Fibroblast of mammary gland (primary cell): ENCODE measurements at regions not wholly inside any gene's neighbourhood (a gene's known extent, or its start where the extent isn't known, plus 50 kb on each side); places are given as distances from the start of the nearest gene placed in this dataset.
"Not testable (repeated sequence)": the region's sequence is repeated elsewhere in the genome, so short reads cannot be mapped to it uniquely, and the experiment has no call there.

ENCODE experiments used
- DNase-seq: peaks from one replicate; pipeline ENCODE4 v3.0.0-alpha.2; 2010; ENCODE audit warnings: low read depth
- H3K4me3 ChIP-seq: 2 replicates; pipeline ENCODE4 v1.5.1; 2011; ENCODE audit warnings: low read depth, mild to moderate bottlenecking, low read length, moderate library complexity; ENCODE audit not compliant: control insufficient read depth
- CTCF ChIP-seq: conservative IDR thresholded peaks from 2 replicates; pipeline ENCODE4 v1.5.1; 2011; ENCODE audit warnings: low read depth, low read length, inconsistent platforms; ENCODE audit not compliant: control insufficient read depth, insufficient read depth

- no peak for DNase-seq
- TF ChIP-seq CTCF: no peak
- no peak overlapping the region for H3K4me3 ChIP-seq
Measured at GRCh38 chr7:121498816-121499215, 102.7 kb upstream of the FAM3C start.

GRCh38 chr7:121497545-121497944, 101.4 kb upstream of the FAM3C start:
- DNase-seq, H3K4me3 ChIP-seq: not testable (repeated sequence)

GRCh38 chr7:121494516-121494915, 98.4 kb upstream of the FAM3C start:
- no peak for TF ChIP-seq CTCF
- no peak overlapping the region for H3K4me3 ChIP-seq
- DNase-seq: no peak

- H3K4me3 ChIP-seq: no peak overlapping the region
- no peak for DNase-seq
- TF ChIP-seq CTCF: no peak
Measured at GRCh38 chr7:121493553-121493952, 97.4 kb upstream of the FAM3C start.

- H3K4me3 ChIP-seq: no peak overlapping the region
- no peak for DNase-seq
- no peak for TF ChIP-seq CTCF
Measured at GRCh38 chr7:121490309-121490708, 94.2 kb upstream of the FAM3C start.

- TF ChIP-seq CTCF: no peak
- H3K4me3 ChIP-seq: no peak overlapping the region
- DNase-seq: no peak
Measured at GRCh38 chr7:121489440-121489839, 93.3 kb upstream of the FAM3C start.

- no peak for TF ChIP-seq CTCF
- no peak for DNase-seq
- no peak overlapping the region for H3K4me3 ChIP-seq
Measured at GRCh38 chr7:121488111-121488650, 92.1 kb upstream of the FAM3C start.
